Left ventricle myocardium superior (tissue), 1 donor: ENCODE measurements at regions not wholly inside any gene's neighbourhood (a gene's known extent, or its start where the extent isn't known, plus 50 kb on each side); places are given as distances from the start of the nearest gene placed in this dataset.
"Not testable (repeated sequence)": the region's sequence is repeated elsewhere in the genome, so short reads cannot be mapped to it uniquely, and the experiment has no call there.

Experiments
- ATAC-seq: fragments of 200-7000 bp; cut with Tn5 transposase; one replicate; pipeline ENCODE4 v1.9.1; 2020; ENCODE audit warnings: mild to moderate bottlenecking, moderate library complexity
- DNase-seq: peaks from one replicate; pipeline ENCODE4 v3.0.0-alpha.2; 2020
- intact Hi-C: fragments of 100-400 bp; cut with micrococcal nuclease; formaldehyde crosslinking; loops from one replicate; pipeline ENCODE4 v1.11.0; 2022
- donor health status: DM: no; HTN: yes; CAD: no; lungs with severe emphysema.

DNA sequence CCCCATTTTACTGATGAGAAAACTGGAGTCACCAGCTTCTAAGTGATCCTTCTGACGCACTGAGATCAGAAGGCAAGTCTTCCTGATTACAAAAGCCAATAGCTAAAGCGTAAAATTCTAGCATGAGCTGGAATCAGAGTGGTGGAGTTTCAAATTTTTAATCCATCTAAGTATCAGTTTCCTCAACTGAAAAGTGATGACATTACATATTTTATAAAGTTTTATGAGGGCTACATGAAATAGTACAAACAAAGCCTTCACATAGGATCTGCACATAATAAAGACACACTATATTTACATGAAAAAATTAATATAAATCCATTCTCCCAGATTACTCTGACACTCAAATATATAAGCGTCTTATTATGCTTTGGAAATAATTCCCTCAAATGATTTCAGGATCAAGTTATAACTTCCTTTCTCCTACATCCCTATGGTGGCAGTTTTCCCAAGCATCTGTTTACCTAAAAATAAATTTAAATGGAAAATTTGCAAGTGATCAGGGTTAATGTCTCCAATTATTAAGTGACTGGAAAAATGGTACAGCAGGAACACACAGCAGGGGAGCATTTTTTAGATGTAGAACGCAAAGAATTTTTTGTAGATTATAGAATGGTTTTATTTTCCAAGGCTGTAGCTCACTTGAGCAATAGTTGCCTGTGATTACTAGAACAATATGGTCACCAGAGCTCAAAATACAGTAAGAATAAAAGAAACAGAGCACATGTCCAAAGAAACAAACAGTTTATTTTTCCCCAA is 490.4 kb upstream of the C1orf87 start:
- no peak for DNase-seq
- ATAC-seq: no peak
- intact Hi-C loops: no loop called here

DNA sequence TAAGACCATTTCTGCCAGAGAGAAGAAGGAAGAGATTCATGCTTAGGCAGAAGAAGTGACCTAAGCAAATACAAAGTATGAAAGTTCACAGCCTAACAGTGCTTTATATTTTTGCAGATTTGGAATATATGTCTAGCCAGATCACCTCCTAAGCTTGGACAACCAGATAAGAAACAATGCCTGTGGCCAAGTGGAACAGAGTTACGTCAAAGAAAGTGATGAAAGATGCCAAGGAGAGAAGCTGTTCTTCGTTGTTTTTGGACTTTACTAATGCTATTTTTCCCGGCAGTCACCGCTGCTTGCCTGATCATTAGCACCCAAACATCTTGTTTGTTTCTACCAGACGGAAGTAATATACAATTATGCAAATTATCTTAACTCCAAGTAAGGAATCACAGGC is 489.2 kb upstream of the C1orf87 start:
- no peak for DNase-seq
- no peak for ATAC-seq
- intact Hi-C loops: no loop called here

GRCh38 chr1:60560701-60561100 is 487.1 kb upstream of the C1orf87 start:
- intact Hi-C loops: no loop called here
- ATAC-seq (no peak), DNase-seq (no peak)

- ATAC-seq (no peak), DNase-seq (no peak)
- intact Hi-C loops: no loop called here
Measured at GRCh38 chr1:60558236-60558635, 484.7 kb upstream of the C1orf87 start.

DNA sequence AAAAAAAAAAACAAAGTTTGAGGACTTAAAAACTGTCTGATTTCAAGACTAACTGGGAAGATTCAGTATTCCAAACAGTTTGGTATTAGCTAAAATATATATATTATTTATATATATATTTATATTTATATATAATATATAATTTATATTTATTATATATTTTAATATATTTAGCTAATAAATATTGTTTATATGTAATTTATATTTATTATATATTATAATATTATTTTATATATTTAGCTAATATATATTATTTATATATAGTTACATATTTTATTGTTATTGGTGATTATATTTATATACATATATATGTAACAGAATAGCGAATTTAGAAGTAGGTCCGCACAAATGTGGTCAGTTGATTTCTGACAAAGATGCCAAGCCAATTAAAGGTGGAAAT is 480.2 kb upstream of the C1orf87 start:
- intact Hi-C loops: no loop called here
- no peak for ATAC-seq

GRCh38 chr1:60547821-60548220 is 474.3 kb upstream of the C1orf87 start:
- DNase-seq: no peak
- no peak for ATAC-seq
- intact Hi-C loops: no loop called here

More for the DNA sequence above, 480.2 kb upstream of the C1orf87 start:
- DNase-seq: no peak

- no peak for DNase-seq
- ATAC-seq: no peak
- intact Hi-C loops: no loop called here
Measured at GRCh38 chr1:60541831-60542532, 468.4 kb upstream of the C1orf87 start.

GRCh38 chr1:60540141-60540540 is 466.6 kb upstream of the C1orf87 start:
- no peak for DNase-seq
- no peak for ATAC-seq
- intact Hi-C loops: no loop called here

DNA sequence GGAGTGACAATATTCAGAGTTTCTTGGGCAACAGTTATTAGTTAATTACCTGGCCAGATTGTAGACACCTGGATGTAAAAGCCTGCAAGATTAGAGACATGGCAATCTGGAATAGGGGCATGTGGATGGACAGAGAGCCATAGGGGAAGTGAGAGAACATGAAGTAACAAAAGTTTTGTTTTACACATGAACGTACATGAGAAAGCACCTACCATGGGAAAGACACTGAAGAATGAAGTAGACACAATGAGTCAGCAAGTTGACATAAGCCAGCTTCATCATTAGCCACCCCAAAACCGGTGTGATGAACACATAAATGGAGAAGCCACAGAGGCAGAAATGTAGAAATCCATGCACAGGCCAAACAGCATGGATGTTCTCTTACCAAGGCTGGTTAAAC is 462.1 kb upstream of the C1orf87 start:
- intact Hi-C loops: no loop called here
- no peak for DNase-seq
- no peak for ATAC-seq

GRCh38 chr1:60527567-60527966 is 454.0 kb upstream of the C1orf87 start:
- intact Hi-C loops: no loop called here
- ATAC-seq (no peak), DNase-seq (no peak)

DNA sequence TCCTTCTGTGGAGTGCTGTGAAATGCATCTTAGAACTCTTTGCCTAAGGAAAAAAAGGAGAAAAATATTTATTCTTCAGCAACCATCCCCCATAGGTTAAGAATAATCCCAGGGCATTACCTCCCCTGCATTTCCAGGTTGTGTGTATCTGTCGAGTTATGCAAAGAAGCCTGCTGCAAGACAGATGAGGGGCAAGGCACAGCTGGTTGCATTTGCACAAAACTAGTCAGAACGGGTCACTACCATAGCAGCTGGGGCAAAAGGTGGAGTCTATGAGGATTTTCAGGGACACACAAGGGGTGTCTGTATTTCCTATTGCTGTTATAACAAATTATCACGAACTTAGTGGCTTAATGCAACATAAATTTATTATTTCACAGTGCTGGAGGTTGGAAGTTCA is 443.4 kb upstream of the C1orf87 start:
- DNase-seq (no peak), ATAC-seq (no peak)
- intact Hi-C loops: no loop called here

GRCh38 chr1:60510162-60510561 is 436.6 kb upstream of the C1orf87 start:
- no peak for DNase-seq
- intact Hi-C loops: no loop called here
- no peak for ATAC-seq

GRCh38 chr1:60504206-60504840 is 430.8 kb upstream of the C1orf87 start:
- intact Hi-C loops: no loop called here
- no peak for ATAC-seq

GRCh38 chr1:60503266-60503925 is 429.8 kb upstream of the C1orf87 start:
- ATAC-seq (no peak), DNase-seq (no peak)
- intact Hi-C loops: no loop called here

More at GRCh38 chr1:60504206-60504840, 430.8 kb upstream of the C1orf87 start:
- no peak for DNase-seq

DNA sequence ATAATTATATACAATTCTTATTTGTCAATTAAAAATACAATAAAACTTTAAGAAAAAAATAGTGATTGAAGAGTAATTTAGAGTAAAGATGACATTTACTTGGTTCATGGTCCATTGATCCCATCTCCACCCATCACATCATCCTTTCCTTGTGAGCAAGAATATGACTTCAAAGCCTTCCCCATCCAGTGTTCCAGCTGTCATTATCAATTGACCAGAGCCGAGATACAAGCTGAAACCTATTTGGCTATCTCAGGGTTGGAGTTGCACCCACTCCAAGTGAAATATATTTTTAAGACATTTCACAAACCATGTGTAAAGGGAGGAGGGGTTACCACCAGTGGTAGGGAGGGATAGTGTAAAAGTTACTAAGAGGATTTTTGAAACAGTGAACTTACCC is 428.9 kb upstream of the C1orf87 start:
- ATAC-seq (no peak), DNase-seq (no peak)
- intact Hi-C loops: no loop called here

- DNase-seq, ATAC-seq, intact Hi-C loops: not testable (repeated sequence)
Measured at GRCh38 chr1:60489916-60490480, 416.4 kb upstream of the C1orf87 start.

DNA sequence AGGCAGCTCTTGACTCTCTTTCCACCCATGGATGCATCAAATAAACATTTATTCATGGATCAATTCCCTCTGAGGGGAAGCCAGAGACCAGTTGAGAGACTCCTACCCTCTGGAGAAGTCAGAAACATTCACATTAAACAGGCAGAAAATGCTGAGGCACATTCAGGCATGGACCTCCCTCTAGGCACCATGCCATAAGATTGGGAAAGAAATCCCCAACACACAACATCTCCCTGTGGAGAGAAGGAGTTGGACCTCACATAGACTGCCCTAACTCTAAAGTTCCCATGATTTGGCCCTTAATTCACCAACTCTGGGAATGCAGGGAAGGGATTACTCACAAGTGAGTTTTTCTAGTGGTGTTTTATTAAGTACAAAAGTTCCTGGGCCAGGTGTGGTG is 415.3 kb upstream of the C1orf87 start:
- ATAC-seq: no peak
- intact Hi-C loops: no loop called here
- DNase-seq: no peak

- ATAC-seq (no peak), DNase-seq (no peak)
- intact Hi-C loops: no loop called here
Measured at GRCh38 chr1:60487565-60488345, 414.2 kb upstream of the C1orf87 start.

GRCh38 chr1:60483509-60483908 is 409.9 kb upstream of the C1orf87 start:
- DNase-seq (no peak), ATAC-seq (no peak)
- intact Hi-C loops: no loop called here
